Nephron progenitor cell (in vitro differentiated cells): ENCODE measurements at regions not wholly inside any gene's neighbourhood (a gene's known extent, or its start where the extent isn't known, plus 50 kb on each side); places are given as distances from the start of the nearest gene placed in this dataset.

Experiments
- DNase-seq: peaks from one replicate; pipeline ENCODE4 v3.0.0; 2021
- H3K27ac Mint-ChIP-seq: 2 replicates; pipeline ENCODE4 v1.8.0; 2021; ENCODE audit warnings: mild to moderate bottlenecking, moderate library complexity, mixed read lengths
- H3K27me3 Mint-ChIP-seq: 2 replicates; pipeline ENCODE4 v1.8.0; 2021; ENCODE audit warnings: mild to moderate bottlenecking, low read depth, mixed read lengths; ENCODE audit not compliant: poor library complexity
- H3K36me3 Mint-ChIP-seq: 2 replicates; pipeline ENCODE4 v1.8.0; 2021; ENCODE audit warnings: low read depth, mixed read lengths
- H3K4me1 Mint-ChIP-seq: 2 replicates; pipeline ENCODE4 v1.8.0; 2021; ENCODE audit warnings: mixed read lengths
- H3K4me3 Mint-ChIP-seq: 2 replicates; pipeline ENCODE4 v1.8.0; 2021; ENCODE audit warnings: mild to moderate bottlenecking, moderate library complexity, mixed read lengths
- H3K9me3 Mint-ChIP-seq: 2 replicates; pipeline ENCODE4 v1.8.0; 2021; ENCODE audit warnings: mild to moderate bottlenecking, moderate library complexity, mixed read lengths
- CTCF ChIP-seq: fragments of 200-600 bp; sonication (generic); IDR thresholded peaks from 2 replicates; pipeline ENCODE4 v1.5.0; 2021; ENCODE audit warnings: antibody characterized with exemption

- Mint-ChIP-seq H3K4me1 (peaks cover 64% of the 10 kb centered on the region), H3K36me3 (no peaks in the 10 kb centered on the region), H3K4me3 (no peak overlapping the region), H3K9me3 (peaks cover 8% of the 10 kb centered on the region), H3K27me3 (peaks cover 82% of the 10 kb centered on the region), H3K27ac (no peak overlapping the region)
- no peak for DNase-seq
- no peak for TF ChIP-seq CTCF
Measured at GRCh38 chr10:101303087-101303703, 50.8 kb upstream of the BTRC start.
